Sigmoid colon (tissue), 6 donors: ENCODE measurements at regions not wholly inside any gene's neighbourhood (a gene's known extent, or its start where the extent isn't known, plus 50 kb on each side); places are given as distances from the start of the nearest gene placed in this dataset.

Experiments used
- DNase-seq: peaks from one replicate; pipeline ENCODE4 v3.0.0-alpha.2; 2019
- H3K27ac ChIP-seq, 4 donors: fragments of 200-600 bp; sonication (generic); one replicate each; pipeline ENCODE4 v1.5.1; 2016 to 2019; ENCODE audit warnings: mild to moderate bottlenecking in 1 of 4
- H3K27me3 ChIP-seq, 3 donors: fragments of 200-600 bp; sonication (generic); one replicate each; pipeline ENCODE4 v1.5.1; 2019; ENCODE audit warnings: mild to moderate bottlenecking in 1 of 3
- H3K36me3 ChIP-seq, 4 donors: fragments of 200-600 bp; sonication (generic); one replicate each; pipeline ENCODE4 v1.5.1; 2016 to 2019
- H3K4me1 ChIP-seq, 4 donors: fragments of 200-600 bp; sonication (generic); one replicate each; pipeline ENCODE4 v1.5.1; 2017 to 2019
- H3K4me3 ChIP-seq, 4 donors: fragments of 200-600 bp; sonication (generic); one replicate each; pipeline ENCODE4 v1.5.1; 2017 to 2019; ENCODE audit warnings: mild to moderate bottlenecking in 2 of 4, moderate library complexity in 1 of 4
- H3K9me3 ChIP-seq, 4 donors: fragments of 200-600 bp in 3 of 4; sonication (generic) in 3 of 4; one replicate each; pipeline versions ENCODE4 v1.5.1 to v1.6.1; 2013 to 2019
- CTCF ChIP-seq, 4 experiments: fragments of 450-650 bp in 3 of 4; fragments of 200-600 bp in 1 of 4; IDR thresholded peaks; one replicate each; pipeline ENCODE4 v1.5.1; 2016 to 2019; ENCODE audit warnings: antibody characterized with exemption in 4 of 4, mild to moderate bottlenecking in 3 of 4, moderate library complexity in 2 of 4
- EP300 ChIP-seq, 4 donors: sonication (generic); formaldehyde crosslinking; IDR thresholded peaks; one replicate each; pipeline ENCODE4 v1.6.1; 2017; ENCODE audit warnings: antibody characterized with exemption in 4 of 4
- POLR2A ChIP-seq, 2 donors: fragments of 450-650 bp; IDR thresholded peaks; one replicate each; pipeline ENCODE4 v1.6.1; 2016; ENCODE audit warnings: antibody characterized with exemption in 2 of 2, mild to moderate bottlenecking in 2 of 2, moderate library complexity in 2 of 2
- POLR2AphosphoS5 ChIP-seq, 4 donors: sonication (generic); formaldehyde crosslinking; IDR thresholded peaks; one replicate each; pipeline ENCODE4 v1.6.1; 2017; ENCODE audit warnings: antibody characterized with exemption in 4 of 4
- WGBS, 2 donors: extraction: QIAGEN DNeasy Blood & Tissue Kit; methylation state at CpG; one replicate each; pipeline ENCODE4 v1.1.7; 2013; 5-methylcytosine and 5-hydroxymethylcytosine counted together
- intact Hi-C: fragments of 100-400 bp; cut with DNase I; formaldehyde crosslinking; loops from one replicate; pipeline ENCODE4 v1.15.1; 2023
- donor health status: healthy with polysubstance abuse.
- donor health status: healthy.

- no peak for DNase-seq
- no peaks in the 10 kb centered on the region for H3K36me3 ChIP-seq
- no peak overlapping the region for H3K27ac ChIP-seq
- no peaks in the 10 kb centered on the region for H3K9me3 ChIP-seq
- TF ChIP-seq POLR2A (IDR thresholded peaks at IDR 0.05), result no peak
- TF ChIP-seq CTCF (IDR thresholded peaks at IDR 0.05), result no peak
- TF ChIP-seq POLR2AphosphoS5 (IDR thresholded peaks at IDR 0.05), result no peak
- TF ChIP-seq EP300 (IDR thresholded peaks at IDR 0.05), result no peak
- 83 to 87% methylated on average over 14 of the region's 14 CpGs for WGBS, 2 donors
- no peaks in the 10 kb centered on the region for H3K27me3 ChIP-seq
- no peaks in the 10 kb centered on the region for H3K4me1 ChIP-seq
- no peak overlapping the region for H3K4me3 ChIP-seq
- intact Hi-C loops, result no loop called here
Observed at GRCh38 chr13:109369353-109370052, 416.9 kb downstream of the IRS2 start.

GRCh38 chr13:109368230-109368629 lies 418.2 kb downstream of the IRS2 start:
- WGBS, 2 donors, result 86 to 88% methylated on average over 4 of the region's 4 CpGs
- intact Hi-C loops, result no loop called here

GRCh38 chr13:109366525-109366924 lies 419.9 kb downstream of the IRS2 start:
- WGBS, 2 donors, result 93 to 96% methylated on average over 2 of the region's 2 CpGs
- intact Hi-C loops, result no loop called here

More at GRCh38 chr13:109368230-109368629, 418.2 kb downstream of the IRS2 start:
- Histone ChIP-seq H3K4me1 (no peaks in the 10 kb centered on the region), H3K27ac (no peak overlapping the region), H3K4me3 (no peak overlapping the region), H3K9me3 (no peaks in the 10 kb centered on the region), H3K27me3 (no peaks in the 10 kb centered on the region), H3K36me3 (no peaks in the 10 kb centered on the region)
- TF ChIP-seq POLR2A (IDR thresholded peaks at IDR 0.05) (no peak), CTCF (IDR thresholded peaks at IDR 0.05) (no peak), EP300 (IDR thresholded peaks at IDR 0.05) (no peak), POLR2AphosphoS5 (IDR thresholded peaks at IDR 0.05) (no peak)
- DNase-seq, result no peak

GRCh38 chr13:109363431-109363830 lies 423.0 kb downstream of the IRS2 start:
- Histone ChIP-seq H3K9me3 (no peaks in the 10 kb centered on the region), H3K4me3 (no peak overlapping the region), H3K27ac (no peak overlapping the region), H3K4me1 (no peaks in the 10 kb centered on the region), H3K36me3 (no peaks in the 10 kb centered on the region), H3K27me3 (no peaks in the 10 kb centered on the region)
- TF ChIP-seq CTCF (IDR thresholded peaks at IDR 0.05), result no peak
- TF ChIP-seq POLR2AphosphoS5 (IDR thresholded peaks at IDR 0.05), result no peak
- TF ChIP-seq EP300 (IDR thresholded peaks at IDR 0.05), result no peak
- TF ChIP-seq POLR2A (IDR thresholded peaks at IDR 0.05), result no peak
- WGBS, 2 donors, result 81 to 91% methylated on average over 6 of the region's 6 CpGs
- intact Hi-C loops, result no loop called here
- DNase-seq, result no peak

More at GRCh38 chr13:109366525-109366924, 419.9 kb downstream of the IRS2 start:
- H3K36me3 ChIP-seq, result no peaks in the 10 kb centered on the region
- no peaks in the 10 kb centered on the region for H3K4me1 ChIP-seq
- H3K27ac ChIP-seq, result no peak overlapping the region
- no peak for DNase-seq
- no peaks in the 10 kb centered on the region for H3K27me3 ChIP-seq
- no peaks in the 10 kb centered on the region for H3K9me3 ChIP-seq
- TF ChIP-seq POLR2AphosphoS5 (IDR thresholded peaks at IDR 0.05) (no peak), EP300 (IDR thresholded peaks at IDR 0.05) (no peak), POLR2A (IDR thresholded peaks at IDR 0.05) (no peak), CTCF (IDR thresholded peaks at IDR 0.05) (no peak)
- H3K4me3 ChIP-seq, result no peak overlapping the region

GRCh38 chr13:109362616-109363015 lies 423.8 kb downstream of the IRS2 start:
- TF ChIP-seq CTCF (IDR thresholded peaks at IDR 0.05), result no peak
- TF ChIP-seq POLR2A (IDR thresholded peaks at IDR 0.05), result no peak
- 52 to 71% methylated on average over 2 of the region's 2 CpGs for WGBS, 2 donors
- Histone ChIP-seq H3K27ac (no peak overlapping the region), H3K9me3 (no peaks in the 10 kb centered on the region), H3K27me3 (no peaks in the 10 kb centered on the region), H3K4me3 (no peak overlapping the region), H3K36me3 (no peaks in the 10 kb centered on the region), H3K4me1 (no peaks in the 10 kb centered on the region)
- intact Hi-C loops, result no loop called here
- DNase-seq, result no peak
